ENCODE measurements at regions not wholly inside any gene's neighbourhood (a gene's known extent, or its start where the extent isn't known, plus 50 kb on each side); places are given as distances from the start of the nearest gene placed in this dataset.

- Histone ChIP-seq H3K36me3 (ENCODE audit: insufficient read depth, low read depth, low read length) (no peaks in the 10 kb centered on the region), H3K4me1 (ENCODE audit: insufficient read depth, low read length) (no peaks in the 10 kb centered on the region), H3K9me3 (ENCODE audit: insufficient read depth, low read depth, low read length) (no peaks in the 10 kb centered on the region), H3K9ac (ENCODE audit: low read depth, low read length) (no peak overlapping the region), H3K27me3 (ENCODE audit: insufficient read depth, low read length) (no peaks in the 10 kb centered on the region; the same call in 1 of the 2 replicates), H3K27ac (ENCODE audit: low read length) (no peak overlapping the region), H3K4me3 (ENCODE audit: low read length) (no peak overlapping the region)
Observed at GRCh38 chr11:11149671-11150459, 203.2 kb downstream of the CSNK2A3 start.

DNA sequence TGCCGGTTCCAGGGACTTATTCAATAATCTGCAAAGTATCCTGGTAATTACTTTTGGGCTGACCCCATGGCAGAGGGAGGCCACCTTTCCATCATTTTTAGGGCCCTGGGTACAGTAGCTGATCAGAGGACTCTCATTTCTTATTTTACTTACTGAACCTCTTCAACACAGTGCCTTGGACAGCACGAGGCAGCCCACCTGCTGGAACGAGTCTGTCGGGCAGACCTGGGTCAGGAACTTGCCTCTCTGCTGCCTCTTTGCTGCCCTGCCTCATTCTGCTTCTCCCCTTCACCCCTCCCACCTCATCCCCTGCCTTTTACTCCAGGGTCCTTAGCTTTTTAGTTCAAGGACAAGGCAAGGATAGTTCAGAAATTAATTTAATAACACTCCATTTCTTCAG, 204.5 kb downstream of the CSNK2A3 start:
- no peak overlapping the region for H3K27ac ChIP-seq (ENCODE audit: low read length)
- no peaks in the 10 kb centered on the region for H3K9me3 ChIP-seq (ENCODE audit: insufficient read depth, low read depth, low read length)
- no peaks in the 10 kb centered on the region for H3K4me1 ChIP-seq (ENCODE audit: insufficient read depth, low read length)
- no peaks in the 10 kb centered on the region for H3K27me3 ChIP-seq (ENCODE audit: insufficient read depth, low read length)
- H3K9ac ChIP-seq (ENCODE audit: low read depth, low read length) = no peak overlapping the region
- no peaks in the 10 kb centered on the region for H3K36me3 ChIP-seq (ENCODE audit: insufficient read depth, low read depth, low read length)
- no peak overlapping the region for H3K4me3 ChIP-seq (ENCODE audit: low read length)

GRCh38 chr11:11148104-11148509, 204.9 kb downstream of the CSNK2A3 start:
- Histone ChIP-seq H3K4me1 (ENCODE audit: insufficient read depth, low read length) (no peaks in the 10 kb centered on the region), H3K36me3 (ENCODE audit: insufficient read depth, low read depth, low read length) (no peaks in the 10 kb centered on the region), H3K9ac (ENCODE audit: low read depth, low read length) (no peak overlapping the region), H3K4me3 (ENCODE audit: low read length) (no peak overlapping the region), H3K27me3 (ENCODE audit: insufficient read depth, low read length) (no peaks in the 10 kb centered on the region), H3K27ac (ENCODE audit: low read length) (no peak overlapping the region), H3K9me3 (ENCODE audit: insufficient read depth, low read depth, low read length) (no peaks in the 10 kb centered on the region)

DNA sequence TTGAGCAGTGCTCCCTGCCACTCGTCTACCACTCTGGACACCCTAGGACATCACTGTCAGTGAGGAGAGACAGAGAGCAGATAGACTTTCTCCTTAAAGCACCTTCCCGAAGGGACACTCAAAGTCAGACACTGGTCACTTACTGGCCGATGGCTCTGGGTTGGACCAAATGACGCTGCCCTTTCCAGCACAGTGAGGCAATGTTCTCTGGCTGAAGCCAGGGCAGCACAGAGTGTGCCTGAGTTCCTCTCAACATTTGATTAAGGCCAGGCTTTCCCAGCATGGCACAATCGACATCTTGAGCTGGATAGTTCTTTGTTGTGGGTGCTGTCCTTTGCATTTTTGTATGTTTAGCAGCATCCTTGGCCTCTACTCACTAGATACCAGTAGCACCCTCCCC, 206.2 kb downstream of the CSNK2A3 start:
- Histone ChIP-seq H3K9me3 (ENCODE audit: insufficient read depth, low read depth, low read length) (no peaks in the 10 kb centered on the region), H3K36me3 (ENCODE audit: insufficient read depth, low read depth, low read length) (no peaks in the 10 kb centered on the region), H3K4me1 (ENCODE audit: insufficient read depth, low read length) (no peaks in the 10 kb centered on the region), H3K4me3 (ENCODE audit: low read length) (no peak overlapping the region), H3K9ac (ENCODE audit: low read depth, low read length) (no peak overlapping the region), H3K27ac (ENCODE audit: low read length) (no peak overlapping the region), H3K27me3 (ENCODE audit: insufficient read depth, low read length) (no peaks in the 10 kb centered on the region)

GRCh38 chr11:11143849-11144248, 209.2 kb downstream of the CSNK2A3 start:
- no peak overlapping the region for H3K4me3 ChIP-seq (ENCODE audit: low read length)
- no peak overlapping the region for H3K9ac ChIP-seq (ENCODE audit: low read depth, low read length)
- H3K4me1 ChIP-seq (ENCODE audit: insufficient read depth, low read length) = no peaks in the 10 kb centered on the region
- H3K36me3 ChIP-seq (ENCODE audit: insufficient read depth, low read depth, low read length) = no peaks in the 10 kb centered on the region
- no peaks in the 10 kb centered on the region for H3K27me3 ChIP-seq (ENCODE audit: insufficient read depth, low read length)
- no peaks in the 10 kb centered on the region for H3K9me3 ChIP-seq (ENCODE audit: insufficient read depth, low read depth, low read length)
- no peak overlapping the region for H3K27ac ChIP-seq (ENCODE audit: low read length)

DNA sequence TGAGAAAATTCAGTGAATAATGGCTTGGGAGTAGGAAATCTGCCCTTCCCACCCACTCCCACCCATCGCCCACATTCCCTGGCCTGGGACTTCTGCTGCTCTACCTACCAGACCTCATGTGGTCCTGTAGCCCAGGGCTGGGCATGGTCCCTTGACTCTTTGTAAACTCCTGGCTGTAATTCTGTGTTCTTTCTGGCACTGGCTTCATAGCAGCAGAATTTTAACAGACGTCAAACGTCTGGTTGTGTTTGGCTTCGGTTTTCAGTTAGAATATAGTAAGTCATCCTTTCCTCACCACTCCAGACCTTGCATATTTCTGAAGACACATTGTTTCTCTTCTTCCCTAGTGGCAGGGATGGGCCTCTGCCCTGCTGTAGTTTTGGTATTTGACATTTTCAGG, 210.6 kb downstream of the CSNK2A3 start:
- H3K4me3 ChIP-seq (ENCODE audit: low read length) = no peak overlapping the region
- H3K27me3 ChIP-seq (ENCODE audit: insufficient read depth, low read length) = no peaks in the 10 kb centered on the region
- H3K36me3 ChIP-seq (ENCODE audit: insufficient read depth, low read depth, low read length) = no peaks in the 10 kb centered on the region
- no peak overlapping the region for H3K9ac ChIP-seq (ENCODE audit: low read depth, low read length)
- no peaks in the 10 kb centered on the region for H3K9me3 ChIP-seq (ENCODE audit: insufficient read depth, low read depth, low read length)
- no peak overlapping the region for H3K27ac ChIP-seq (ENCODE audit: low read length)
- H3K4me1 ChIP-seq (ENCODE audit: insufficient read depth, low read length) = no peaks in the 10 kb centered on the region

GRCh38 chr11:11141065-11141464, 212.0 kb downstream of the CSNK2A3 start:
- Histone ChIP-seq H3K4me3 (ENCODE audit: low read length) (no peak overlapping the region), H3K4me1 (ENCODE audit: insufficient read depth, low read length) (no peaks in the 10 kb centered on the region)

DNA sequence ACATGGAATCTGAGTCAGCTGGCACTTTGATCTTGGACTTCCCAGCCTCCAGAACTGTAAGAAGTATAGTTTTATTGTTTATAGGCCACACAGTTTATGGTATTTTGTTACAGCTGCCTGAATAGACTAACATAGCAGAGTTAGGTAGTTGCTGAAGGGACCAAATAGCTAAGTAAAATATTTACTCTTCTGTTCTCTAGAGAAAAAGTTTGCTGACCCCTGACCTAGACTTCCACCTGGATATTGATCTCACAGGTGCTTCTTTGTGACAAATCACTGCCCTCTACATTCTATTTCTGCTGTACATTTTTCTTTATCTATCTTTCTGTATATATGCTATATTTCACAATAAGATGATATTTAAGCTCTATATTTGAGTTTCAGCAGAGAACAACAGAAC, 212.5 kb downstream of the CSNK2A3 start:
- H3K27me3 ChIP-seq (ENCODE audit: insufficient read depth, low read length) = no peaks in the 10 kb centered on the region
- no peaks in the 10 kb centered on the region for H3K4me1 ChIP-seq (ENCODE audit: insufficient read depth, low read length)
- H3K36me3 ChIP-seq (ENCODE audit: insufficient read depth, low read depth, low read length) = no peaks in the 10 kb centered on the region
- H3K4me3 ChIP-seq (ENCODE audit: low read length) = no peak overlapping the region
- no peak overlapping the region for H3K27ac ChIP-seq (ENCODE audit: low read length)
- H3K9ac ChIP-seq (ENCODE audit: low read depth, low read length) = no peak overlapping the region
- no peaks in the 10 kb centered on the region for H3K9me3 ChIP-seq (ENCODE audit: insufficient read depth, low read depth, low read length)

More at GRCh38 chr11:11141065-11141464, 212.0 kb downstream of the CSNK2A3 start:
- no peak overlapping the region for H3K27ac ChIP-seq (ENCODE audit: low read length)
- no peaks in the 10 kb centered on the region for H3K27me3 ChIP-seq (ENCODE audit: insufficient read depth, low read length)
- H3K9ac ChIP-seq (ENCODE audit: low read depth, low read length) = no peak overlapping the region
- no peaks in the 10 kb centered on the region for H3K36me3 ChIP-seq (ENCODE audit: insufficient read depth, low read depth, low read length)
- H3K9me3 ChIP-seq (ENCODE audit: insufficient read depth, low read depth, low read length) = no peaks in the 10 kb centered on the region

DNA sequence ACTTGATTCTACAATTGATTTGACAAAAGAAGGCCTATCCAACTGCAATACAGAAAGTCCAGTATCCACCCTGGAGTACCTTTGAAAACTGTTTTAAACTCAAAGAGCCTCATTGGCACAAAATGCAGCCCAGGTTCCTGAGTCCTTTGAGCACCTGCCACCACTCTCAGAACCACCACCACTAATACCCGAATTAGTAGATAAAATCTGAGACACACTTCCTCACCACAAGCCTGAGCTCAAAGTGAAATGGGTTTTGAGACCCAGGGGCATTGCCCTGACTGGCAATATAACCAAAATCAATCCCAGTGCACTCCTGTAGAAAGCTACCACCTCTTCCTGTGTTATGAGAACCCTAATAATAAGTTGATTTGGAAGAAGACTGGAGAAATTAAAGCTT, 215.7 kb downstream of the CSNK2A3 start:
- H3K9me3 ChIP-seq (ENCODE audit: insufficient read depth, low read depth, low read length) = no peaks in the 10 kb centered on the region
- H3K4me3 ChIP-seq (ENCODE audit: low read length) = no peak overlapping the region
- no peaks in the 10 kb centered on the region for H3K4me1 ChIP-seq (ENCODE audit: insufficient read depth, low read length)
- H3K27me3 ChIP-seq (ENCODE audit: insufficient read depth, low read length) = no peaks in the 10 kb centered on the region
- H3K9ac ChIP-seq (ENCODE audit: low read depth, low read length) = no peak overlapping the region
- no peaks in the 10 kb centered on the region for H3K36me3 ChIP-seq (ENCODE audit: insufficient read depth, low read depth, low read length)
- H3K27ac ChIP-seq (ENCODE audit: low read length) = no peak overlapping the region

GRCh38 chr11:11135820-11136476, 217.1 kb downstream of the CSNK2A3 start:
- Histone ChIP-seq H3K27me3 (ENCODE audit: insufficient read depth, low read length) (no peaks in the 10 kb centered on the region), H3K4me3 (ENCODE audit: low read length) (no peak overlapping the region), H3K9me3 (ENCODE audit: insufficient read depth, low read depth, low read length) (no peaks in the 10 kb centered on the region), H3K27ac (ENCODE audit: low read length) (no peak overlapping the region), H3K36me3 (ENCODE audit: insufficient read depth, low read depth, low read length) (no peaks in the 10 kb centered on the region), H3K9ac (ENCODE audit: low read depth, low read length) (no peak overlapping the region), H3K4me1 (ENCODE audit: insufficient read depth, low read length) (no peaks in the 10 kb centered on the region)

DNA sequence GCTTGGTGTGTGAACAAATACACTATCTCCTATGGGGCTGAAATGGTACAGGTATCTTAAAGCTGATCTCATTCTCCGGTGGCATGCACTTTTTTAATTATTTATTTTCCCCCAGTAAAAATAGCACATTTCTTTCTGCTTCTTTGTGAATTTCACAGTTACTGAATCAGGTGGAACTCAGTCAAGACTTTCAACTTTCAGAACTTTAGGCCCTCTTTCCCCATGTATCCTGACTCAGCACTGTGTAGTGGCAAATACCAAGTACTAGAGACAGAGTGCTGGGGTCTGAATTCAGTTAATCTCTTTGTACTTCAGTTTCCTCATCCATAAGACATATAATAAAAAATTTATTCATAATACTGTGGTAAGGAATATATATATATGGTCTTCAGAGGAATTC, 223.9 kb downstream of the CSNK2A3 start:
- Histone ChIP-seq H3K27me3 (ENCODE audit: insufficient read depth, low read length) (no peaks in the 10 kb centered on the region), H3K27ac (ENCODE audit: low read length) (no peak overlapping the region), H3K9me3 (ENCODE audit: insufficient read depth, low read depth, low read length) (no peaks in the 10 kb centered on the region), H3K36me3 (ENCODE audit: insufficient read depth, low read depth, low read length) (no peaks in the 10 kb centered on the region), H3K4me3 (ENCODE audit: low read length) (no peak overlapping the region), H3K4me1 (ENCODE audit: insufficient read depth, low read length) (peaks cover 10% of the 10 kb centered on the region; the same call in 1 of the 2 replicates), H3K9ac (ENCODE audit: low read depth, low read length) (no peak overlapping the region)

DNA sequence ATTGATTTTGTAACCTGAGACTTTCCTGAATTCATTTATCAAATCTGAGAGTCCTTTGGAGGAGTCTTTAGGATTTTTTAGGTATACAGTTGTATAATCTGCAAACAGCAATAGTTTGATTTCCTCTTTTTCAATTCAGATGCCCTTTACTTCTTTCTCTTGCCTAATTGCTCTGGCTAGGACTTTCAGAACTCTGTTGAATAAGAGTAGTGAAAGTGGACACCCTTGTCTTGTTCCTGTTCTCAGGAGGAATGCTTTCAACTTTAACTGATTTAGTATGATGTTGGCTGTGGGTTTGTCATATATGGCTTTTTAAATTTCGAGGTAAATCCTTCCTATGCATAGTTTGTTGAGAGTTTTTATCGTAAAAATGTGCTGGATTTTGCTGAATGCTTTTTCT, 227.4 kb downstream of the CSNK2A3 start:
- no peaks in the 10 kb centered on the region for H3K27me3 ChIP-seq (ENCODE audit: insufficient read depth, low read length)
- H3K9ac ChIP-seq (ENCODE audit: low read depth, low read length) = no peak overlapping the region
- H3K36me3 ChIP-seq (ENCODE audit: insufficient read depth, low read depth, low read length) = no peaks in the 10 kb centered on the region
- no peak overlapping the region for H3K27ac ChIP-seq (ENCODE audit: low read length)
- H3K4me1 ChIP-seq (ENCODE audit: insufficient read depth, low read length) = peaks cover 10% of the 10 kb centered on the region; the same call in 1 of the 2 replicates
- H3K9me3 ChIP-seq (ENCODE audit: insufficient read depth, low read depth, low read length) = no peaks in the 10 kb centered on the region
- no peak overlapping the region for H3K4me3 ChIP-seq (ENCODE audit: low read length)

Measured in iPS-20b (cell line).